ENCODE measurements at regions not wholly inside any gene's neighbourhood (a gene's known extent, or its start where the extent isn't known, plus 50 kb on each side); places are given as distances from the start of the nearest gene placed in this dataset.

- TF ChIP-seq CTCF (conservative IDR thresholded peaks at IDR 0.05): no peak
- Mint-ChIP-seq H3K36me3 (ENCODE audit: low read depth) (no peaks in the 10 kb centered on the region), H3K9me3 (peaks cover 6% of the 10 kb centered on the region), H3K27me3 (ENCODE audit: insufficient read depth) (peaks cover 5% of the 10 kb centered on the region), H3K4me3 (no peak overlapping the region), H3K4me1 (no peaks in the 10 kb centered on the region), H3K27ac (no peak overlapping the region)
- WGBS, 2 experiments (ENCODE audit: insufficient coverage in 1 of 2, insufficient read length in 1 of 2): 89 to 90% methylated on average over 3 to 5 of the region's 5 CpGs
- Histone ChIP-seq H3K9ac (ENCODE audit: extremely low read depth, low read length, poor library complexity, severe bottlenecking) (no peak overlapping the region), H3K27me3 (ENCODE audit: control insufficient read depth, insufficient read depth, low read length, poor library complexity, severe bottlenecking) (no peaks in the 10 kb centered on the region), H3K27ac (ENCODE audit: low read depth, low read length) (no peak overlapping the region), H3K9me3 (ENCODE audit: control insufficient read depth, low read length) (no peaks in the 10 kb centered on the region), H3K4me3 (ENCODE audit: low read length) (no peak overlapping the region), H3K36me3 (ENCODE audit: control insufficient read depth, insufficient read depth, low read length) (no peaks in the 10 kb centered on the region), H3K4me1 (ENCODE audit: control insufficient read depth, insufficient read depth, low read length) (no peaks in the 10 kb centered on the region)
- no peak for DNase-seq
Observed at GRCh38 chr20:60180986-60181385, 222.8 kb downstream of the CDH26 start.

- no peak overlapping the region for H3K9ac ChIP-seq (ENCODE audit: extremely low read depth, low read length, poor library complexity, severe bottlenecking)
- H3K27me3 Mint-ChIP-seq (ENCODE audit: insufficient read depth): no peaks in the 10 kb centered on the region
- H3K4me3 Mint-ChIP-seq: no peak overlapping the region
- WGBS, 2 experiments (ENCODE audit: insufficient coverage in 1 of 2, insufficient read length in 1 of 2): 84 to 85% methylated on average over 3 of the region's 4 CpGs
- H3K27me3 ChIP-seq (ENCODE audit: control insufficient read depth, insufficient read depth, low read length, poor library complexity, severe bottlenecking): no peaks in the 10 kb centered on the region
- H3K4me3 ChIP-seq (ENCODE audit: low read length): no peak overlapping the region
- TF ChIP-seq CTCF (conservative IDR thresholded peaks at IDR 0.05): no peak
- peaks cover 6% of the 10 kb centered on the region for H3K9me3 Mint-ChIP-seq
- no peak overlapping the region for H3K27ac ChIP-seq (ENCODE audit: low read depth, low read length)
- H3K4me1 Mint-ChIP-seq: no peaks in the 10 kb centered on the region
- H3K4me1 ChIP-seq (ENCODE audit: control insufficient read depth, insufficient read depth, low read length): no peaks in the 10 kb centered on the region
- H3K36me3 ChIP-seq (ENCODE audit: control insufficient read depth, insufficient read depth, low read length): no peaks in the 10 kb centered on the region
- no peak for DNase-seq
- H3K36me3 Mint-ChIP-seq (ENCODE audit: low read depth): no peaks in the 10 kb centered on the region
- no peaks in the 10 kb centered on the region for H3K9me3 ChIP-seq (ENCODE audit: control insufficient read depth, low read length)
- no peak overlapping the region for H3K27ac Mint-ChIP-seq
Observed at GRCh38 chr20:60186412-60186811, 228.2 kb downstream of the CDH26 start.

- Histone ChIP-seq H3K9ac (ENCODE audit: extremely low read depth, low read length, poor library complexity, severe bottlenecking) (no peak overlapping the region), H3K4me3 (ENCODE audit: low read length) (no peak overlapping the region), H3K4me1 (ENCODE audit: control insufficient read depth, insufficient read depth, low read length) (no peaks in the 10 kb centered on the region), H3K27me3 (ENCODE audit: control insufficient read depth, insufficient read depth, low read length, poor library complexity, severe bottlenecking) (no peaks in the 10 kb centered on the region), H3K36me3 (ENCODE audit: control insufficient read depth, insufficient read depth, low read length) (no peaks in the 10 kb centered on the region), H3K27ac (ENCODE audit: low read depth, low read length) (no peak overlapping the region), H3K9me3 (ENCODE audit: control insufficient read depth, low read length) (no peaks in the 10 kb centered on the region)
- Mint-ChIP-seq H3K27me3 (ENCODE audit: insufficient read depth) (peaks cover 5% of the 10 kb centered on the region), H3K9me3 (peaks cover 6% of the 10 kb centered on the region), H3K4me1 (no peaks in the 10 kb centered on the region), H3K27ac (no peak overlapping the region), H3K4me3 (no peak overlapping the region), H3K36me3 (ENCODE audit: low read depth) (no peaks in the 10 kb centered on the region)
- DNase-seq: no peak
- TF ChIP-seq CTCF (conservative IDR thresholded peaks at IDR 0.05): no peak
Observed at GRCh38 chr20:60187683-60188082, 229.5 kb downstream of the CDH26 start.

All from endodermal cell (in vitro differentiated cells).